DOHH2 (cell line): ENCODE measurements at regions not wholly inside any gene's neighbourhood (a gene's known extent, or its start where the extent isn't known, plus 50 kb on each side); places are given as distances from the start of the nearest gene placed in this dataset.

Experiments used
- H3F3A ChIP-seq: fragments of 200-600 bp; sonication (generic), shearing (Covaris generic); 2 replicates; pipeline ENCODE4 v1.6.0; 2016; ENCODE audit warnings: antibody characterized with exemption, mild to moderate bottlenecking; ENCODE audit not compliant: control insufficient read depth, insufficient read depth
- H3K27ac ChIP-seq: fragments of 200-600 bp; sonication (generic); 2 replicates; pipeline ENCODE4 v1.5.1; 2014; ENCODE audit warnings: low read depth, mild to moderate bottlenecking, low read length, moderate library complexity
- H3K27me3 ChIP-seq: fragments of 200-600 bp; sonication (generic); 2 replicates; pipeline ENCODE4 v1.6.1; 2014; ENCODE audit warnings: mild to moderate bottlenecking, low read length, mixed read lengths; ENCODE audit not compliant: control insufficient read depth
- H3K36me3 ChIP-seq: fragments of 200-600 bp; sonication (generic); 2 replicates; pipeline ENCODE4 v1.6.1; 2014; ENCODE audit warnings: mild to moderate bottlenecking, low read length, moderate library complexity, mixed read lengths; ENCODE audit not compliant: control insufficient read depth
- H3K4me1 ChIP-seq: fragments of 200-600 bp; sonication (generic); 2 replicates; pipeline ENCODE4 v1.6.1; 2014; ENCODE audit warnings: mild to moderate bottlenecking, low read length, mixed read lengths; ENCODE audit not compliant: control insufficient read depth
- H3K4me2 ChIP-seq: fragments of 200-600 bp; sonication (generic); 2 replicates; pipeline ENCODE4 v1.6.0; 2014; ENCODE audit warnings: mild to moderate bottlenecking, low read length, moderate library complexity
- H3K4me3 ChIP-seq: fragments of 200-600 bp; sonication (generic); 2 replicates; pipeline ENCODE4 v1.5.1; 2014; ENCODE audit warnings: mild to moderate bottlenecking, low read length, mixed read lengths
- H3K79me2 ChIP-seq: fragments of 200-600 bp; sonication (generic); 2 replicates; pipeline ENCODE4 v1.6.1; 2014; ENCODE audit warnings: mild to moderate bottlenecking, low read length, mixed read lengths; ENCODE audit not compliant: control insufficient read depth
- H3K9me2 ChIP-seq: fragments of 200-600 bp; sonication (generic); replicated peaks from 2 replicates; pipeline ENCODE4 v1.6.1; 2014; ENCODE audit warnings: mild to moderate bottlenecking, low read length, mixed read lengths; ENCODE audit not compliant: control insufficient read depth
- H3K9me3 ChIP-seq: fragments of 200-600 bp; sonication (generic); 2 replicates; pipeline ENCODE4 v1.6.1; 2014; ENCODE audit warnings: antibody characterized with exemption, low read length, mixed read lengths; ENCODE audit not compliant: control insufficient read depth, insufficient read depth
- H4K20me1 ChIP-seq: fragments of 200-600 bp; sonication (generic); 2 replicates; pipeline ENCODE4 v1.6.0; 2014; ENCODE audit warnings: low read depth, mild to moderate bottlenecking, antibody characterized with exemption, low read length, moderate library complexity; ENCODE audit not compliant: control insufficient read depth, insufficient read depth
- CTCF ChIP-seq: fragments of 200-600 bp; sonication (generic); IDR thresholded peaks from one replicate; pipeline ENCODE4 v1.5.1; 2014; ENCODE audit warnings: antibody characterized with exemption, mild to moderate bottlenecking, low read depth, low read length; ENCODE audit not compliant: poor library complexity, severe bottlenecking
- EZH2phosphoT487 ChIP-seq: fragments of 200-600 bp; sonication (generic); IDR thresholded peaks from 2 replicates; pipeline ENCODE4 v1.6.1; 2017; ENCODE audit warnings: borderline replicate concordance, mild to moderate bottlenecking, antibody characterized with exemption, low read length, moderate library complexity, mixed read lengths

GRCh38 chr2:49858113-49858490 lies 703.8 kb upstream of the FSHR start:
- Histone ChIP-seq H3K9me3 (no peaks in the 10 kb centered on the region), H3K4me2 (no peak overlapping the region), H4K20me1 (no peaks in the 10 kb centered on the region), H3F3A (no peaks in the 10 kb centered on the region), H3K9me2 (no peaks in the 10 kb centered on the region), H3K4me3 (no peak overlapping the region), H3K4me1 (no peaks in the 10 kb centered on the region), H3K27ac (no peak overlapping the region), H3K79me2 (no peaks in the 10 kb centered on the region), H3K27me3 (no peaks in the 10 kb centered on the region), H3K36me3 (no peaks in the 10 kb centered on the region)
- TF ChIP-seq EZH2phosphoT487 (no peak), CTCF (no peak)

GRCh38 chr2:49857371-49858112 lies 703.2 kb upstream of the FSHR start:
- Histone ChIP-seq H3K27me3 (no peaks in the 10 kb centered on the region), H3K9me2 (no peaks in the 10 kb centered on the region), H4K20me1 (no peaks in the 10 kb centered on the region), H3F3A (no peaks in the 10 kb centered on the region), H3K9me3 (no peaks in the 10 kb centered on the region), H3K27ac (no peak overlapping the region), H3K4me3 (no peak overlapping the region), H3K4me2 (no peak overlapping the region), H3K36me3 (no peaks in the 10 kb centered on the region), H3K79me2 (no peaks in the 10 kb centered on the region), H3K4me1 (no peaks in the 10 kb centered on the region)
- TF ChIP-seq CTCF = no peak
- no peak for TF ChIP-seq EZH2phosphoT487

GRCh38 chr2:49845671-49846070 lies 691.4 kb upstream of the FSHR start:
- Histone ChIP-seq H3K9me2 (no peaks in the 10 kb centered on the region), H3K4me2 (no peak overlapping the region), H3K4me1 (no peaks in the 10 kb centered on the region), H3K27ac (no peak overlapping the region), H4K20me1 (no peaks in the 10 kb centered on the region), H3K27me3 (no peaks in the 10 kb centered on the region), H3K4me3 (no peak overlapping the region), H3K36me3 (no peaks in the 10 kb centered on the region), H3K79me2 (no peaks in the 10 kb centered on the region), H3K9me3 (no peaks in the 10 kb centered on the region), H3F3A (no peaks in the 10 kb centered on the region)
- no peak for TF ChIP-seq EZH2phosphoT487
- TF ChIP-seq CTCF = no peak
